HG02798 (cell line): ENCODE measurements at regions not wholly inside any gene's neighbourhood (a gene's known extent, or its start where the extent isn't known, plus 50 kb on each side); places are given as distances from the start of the nearest gene placed in this dataset.

Source experiments
- ATAC-seq: cut with Tn5 transposase; IDR thresholded peaks from one replicate; pipeline ENCODE4 v1.9.1; 2021; ENCODE audit warnings: mild to moderate bottlenecking; ENCODE audit not compliant: unreplicated experiment, poor library complexity

- ATAC-seq, result no peak
Measured at GRCh38 chr5:98556712-98557111, 216.8 kb upstream of the RGMB start.

GRCh38 chr5:98557916-98558315 lies 215.5 kb upstream of the RGMB start:
- ATAC-seq, result no peak

- no peak for ATAC-seq
Measured at GRCh38 chr5:98563885-98564653, 209.4 kb upstream of the RGMB start.

GRCh38 chr5:98564836-98565235 lies 208.6 kb upstream of the RGMB start:
- ATAC-seq, result no peak

DNA sequence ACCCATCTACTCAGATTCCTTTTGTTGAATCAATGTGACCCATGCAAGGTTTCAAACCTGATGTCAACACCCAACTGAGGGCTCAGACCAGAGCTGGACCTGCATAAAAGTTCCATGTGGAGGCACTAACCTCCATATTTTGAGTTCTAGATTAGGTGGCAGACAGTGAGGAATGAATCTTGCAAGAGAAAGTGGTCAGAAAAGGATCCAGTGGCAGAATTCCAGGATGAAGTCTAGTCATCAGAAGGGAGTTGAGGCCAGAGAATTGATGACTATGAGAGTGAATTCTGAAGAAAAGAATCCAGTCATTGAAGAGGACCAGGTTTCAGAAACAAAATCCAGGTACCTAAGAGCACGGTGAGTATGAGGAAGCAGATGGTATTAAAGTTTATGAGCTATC lies 205.1 kb upstream of the RGMB start:
- ATAC-seq, result no peak

DNA sequence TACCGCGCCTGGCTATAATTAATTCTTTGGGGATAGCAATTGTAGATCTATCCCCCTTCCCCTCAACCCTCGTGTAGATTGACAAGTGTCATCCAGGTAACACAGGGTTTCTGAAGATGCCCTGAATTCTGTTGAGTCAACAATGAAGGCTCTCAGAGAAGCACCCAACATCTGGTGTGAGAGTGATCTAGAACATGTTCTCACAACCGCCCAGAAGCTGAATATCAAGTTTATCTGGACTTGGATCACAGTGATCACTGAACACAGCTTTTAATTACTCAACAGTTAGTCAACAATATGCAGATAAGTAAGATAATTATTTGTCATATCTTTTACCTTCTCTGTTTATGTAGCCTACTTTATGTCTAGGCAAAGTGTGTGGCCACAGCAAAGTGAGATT lies 204.2 kb upstream of the RGMB start:
- no peak for ATAC-seq

- ATAC-seq, result no peak
Measured at GRCh38 chr5:98570010-98570409, 203.5 kb upstream of the RGMB start.

- ATAC-seq, result no peak
Measured at GRCh38 chr5:98570661-98571191, 202.7 kb upstream of the RGMB start.

- no peak for ATAC-seq
Measured at GRCh38 chr5:98573834-98574320, 199.6 kb upstream of the RGMB start.

GRCh38 chr5:98576275-98576674 lies 197.2 kb upstream of the RGMB start:
- ATAC-seq, result no peak

DNA sequence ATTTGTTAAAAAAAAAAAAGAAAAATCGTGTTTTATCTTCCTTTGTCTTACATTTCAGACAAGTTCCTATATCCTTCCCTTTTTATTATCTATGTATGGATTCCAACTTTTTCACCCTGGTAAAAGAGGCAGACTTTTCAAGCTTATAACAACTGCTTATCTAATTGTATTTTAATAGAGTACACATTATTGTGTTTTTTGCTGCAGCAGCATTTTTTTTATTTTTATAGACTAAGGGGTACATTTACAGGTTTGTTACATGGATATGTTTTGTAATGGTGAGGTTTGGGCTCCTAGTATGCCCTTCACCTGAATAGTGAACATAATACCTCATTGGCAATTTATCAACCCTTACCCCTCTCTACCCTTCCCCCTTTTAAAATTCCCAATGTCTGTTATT lies 195.0 kb upstream of the RGMB start:
- no peak for ATAC-seq

GRCh38 chr5:98581112-98581997 lies 192.1 kb upstream of the RGMB start:
- no peak for ATAC-seq

DNA sequence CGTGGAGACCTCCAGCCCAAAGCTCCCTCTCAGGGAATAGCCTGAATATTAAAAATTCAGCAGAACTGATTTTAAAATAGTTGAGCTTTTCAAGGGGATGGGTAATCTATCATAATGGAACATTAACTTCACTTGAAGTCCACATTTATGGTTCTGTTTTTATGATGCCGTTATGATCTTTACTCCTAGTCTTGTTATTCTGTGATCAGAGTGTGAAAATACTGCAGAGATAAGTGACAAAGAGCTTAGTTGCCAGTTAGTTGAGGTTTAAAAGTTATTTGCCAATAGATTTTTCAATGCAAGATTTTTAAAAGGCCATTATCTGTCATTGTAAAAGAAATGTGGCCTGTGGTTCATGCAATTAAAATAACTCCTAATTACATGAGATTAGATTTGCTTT lies 189.9 kb upstream of the RGMB start:
- ATAC-seq, result no peak

- ATAC-seq, result no peak
Measured at GRCh38 chr5:98585661-98586310, 187.7 kb upstream of the RGMB start.

DNA sequence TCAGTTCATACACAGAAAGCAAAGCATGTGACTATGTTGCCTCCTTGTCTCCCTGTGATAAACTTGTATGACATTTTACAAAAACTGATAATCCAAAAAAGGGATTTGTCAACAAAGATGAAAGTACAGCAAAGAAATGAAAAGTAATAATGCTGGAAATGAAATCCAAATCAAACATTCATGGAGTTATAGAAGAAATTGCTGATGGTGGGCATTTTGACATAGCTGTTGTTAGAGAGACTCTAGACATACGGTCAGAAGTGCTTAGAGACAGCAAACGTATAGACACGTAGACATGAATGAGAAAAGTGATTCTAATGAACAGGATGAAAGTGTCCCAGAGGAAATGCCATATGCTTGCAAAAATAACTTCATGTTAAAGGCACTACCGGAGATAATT lies 186.9 kb upstream of the RGMB start:
- ATAC-seq, result no peak

DNA sequence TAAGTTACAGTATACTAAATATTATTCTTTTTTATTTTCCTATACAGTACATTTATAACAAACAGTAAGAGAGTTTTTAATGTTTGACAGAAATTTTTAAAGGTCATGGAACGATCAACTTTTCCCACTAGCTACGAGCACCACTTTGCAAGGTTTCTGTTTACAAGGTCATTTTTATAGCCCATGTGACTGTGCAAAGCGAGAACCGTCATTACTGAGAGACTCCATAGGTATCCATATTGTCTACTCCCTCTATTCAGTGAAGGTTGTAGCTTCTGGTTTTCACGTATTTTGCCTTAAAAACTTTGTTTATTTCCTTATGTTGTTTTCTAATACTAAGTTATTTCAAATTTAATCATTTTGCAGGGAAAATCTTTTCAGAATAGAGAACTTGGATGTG lies 186.3 kb upstream of the RGMB start:
- no peak for ATAC-seq

- no peak for ATAC-seq
Measured at GRCh38 chr5:98588215-98588614, 185.2 kb upstream of the RGMB start.

DNA sequence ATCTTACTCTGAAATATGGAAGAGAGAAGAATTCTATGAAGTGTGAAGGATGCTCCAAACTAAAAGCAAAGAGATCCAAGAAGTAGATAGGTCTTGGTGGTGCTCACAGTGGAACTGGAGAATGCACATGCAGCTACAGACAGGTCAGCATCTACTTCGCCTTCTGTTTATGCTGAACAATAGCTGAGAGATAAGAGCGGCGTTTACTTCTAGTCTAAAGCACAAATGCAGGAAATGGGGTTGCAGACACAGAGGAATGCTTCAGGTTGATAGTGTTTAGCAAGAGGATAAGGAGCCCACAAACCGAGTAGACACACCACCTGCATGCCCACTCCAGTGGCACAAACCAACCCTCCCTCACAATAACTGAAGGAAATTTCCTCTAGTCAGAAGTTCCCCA lies 180.0 kb upstream of the RGMB start:
- no peak for ATAC-seq

- no peak for ATAC-seq
Measured at GRCh38 chr5:98594098-98594497, 179.4 kb upstream of the RGMB start.

DNA sequence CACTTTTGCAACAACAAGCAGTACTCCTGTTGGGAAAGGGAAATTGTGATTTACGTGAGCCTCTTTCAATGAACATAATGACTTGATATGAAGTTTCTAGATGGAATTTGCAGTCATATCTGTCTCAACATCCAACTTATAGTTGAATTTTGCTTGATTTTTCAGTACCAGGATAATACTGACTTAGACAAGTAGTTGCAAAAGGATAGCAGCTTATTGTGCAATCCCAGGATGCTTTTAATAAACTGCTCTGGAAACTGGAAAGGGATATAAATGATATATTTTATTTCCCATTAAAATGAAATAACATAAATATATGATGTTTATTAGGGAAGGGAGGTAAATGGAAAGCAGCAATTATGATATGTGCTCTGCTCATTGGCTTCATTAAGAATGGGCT lies 174.4 kb upstream of the RGMB start:
- ATAC-seq, result no peak
